ENCODE measurements at regions not wholly inside any gene's neighbourhood (a gene's known extent, or its start where the extent isn't known, plus 50 kb on each side); places are given as distances from the start of the nearest gene placed in this dataset.

DNA sequence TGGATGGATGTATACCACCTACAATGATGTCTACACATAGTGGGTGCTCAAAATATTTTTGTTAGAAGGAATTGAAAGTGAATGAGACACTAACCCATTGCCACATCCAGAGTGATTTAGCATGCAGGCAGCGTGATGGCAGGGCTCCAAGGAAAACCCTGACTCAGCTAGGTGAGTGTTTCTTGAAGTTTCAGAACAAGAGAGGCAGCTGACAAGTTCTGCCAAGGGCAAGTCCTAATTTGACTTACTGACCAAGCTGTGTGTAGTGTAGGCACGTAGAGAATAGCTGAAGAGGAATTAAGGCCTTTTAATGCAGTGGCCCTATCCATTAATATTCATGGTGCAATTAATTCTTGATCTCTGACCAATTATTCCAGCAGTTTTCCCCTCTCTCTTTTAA, 107.8 kb upstream of the ATP10B start:
- peak in 2 of 58 donors; percentile 1 to 16 for DNase-seq

- DNase-seq: no peak
Observed at GRCh38 chr5:160957312-160957861, 105.4 kb upstream of the ATP10B start.

GRCh38 chr5:160956051-160956450, 104.0 kb upstream of the ATP10B start:
- DNase-seq: peak in 7 of 58 donors; percentile 2 to 40 (median 8)

- peak in 6 of 58 donors; percentile 1 to 34 (median 7) for DNase-seq
Observed at GRCh38 chr5:160950311-160950710, 98.3 kb upstream of the ATP10B start.

DNA sequence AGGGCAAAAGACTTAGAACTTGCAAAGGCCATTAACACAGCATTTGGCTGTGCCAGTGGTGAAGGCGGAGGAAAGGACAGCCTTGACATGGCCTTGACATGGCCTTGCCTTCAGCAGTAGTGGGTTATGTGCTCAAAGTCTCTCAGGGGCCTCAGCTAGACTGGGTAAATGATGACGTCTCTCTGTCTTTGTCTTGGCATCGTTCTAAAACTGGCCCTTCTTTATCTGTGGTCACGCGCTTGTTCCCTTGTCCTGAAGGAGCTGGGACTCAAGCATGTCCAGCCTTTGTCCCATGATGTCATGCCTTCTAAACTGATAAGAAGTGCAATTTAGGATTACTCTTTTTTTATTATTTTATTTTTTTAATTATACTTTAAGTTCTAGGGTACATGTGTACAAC, 88.7 kb upstream of the ATP10B start:
- no peak for DNase-seq

GRCh38 chr5:160938532-160938931, 86.5 kb upstream of the ATP10B start:
- no peak for DNase-seq

DNA sequence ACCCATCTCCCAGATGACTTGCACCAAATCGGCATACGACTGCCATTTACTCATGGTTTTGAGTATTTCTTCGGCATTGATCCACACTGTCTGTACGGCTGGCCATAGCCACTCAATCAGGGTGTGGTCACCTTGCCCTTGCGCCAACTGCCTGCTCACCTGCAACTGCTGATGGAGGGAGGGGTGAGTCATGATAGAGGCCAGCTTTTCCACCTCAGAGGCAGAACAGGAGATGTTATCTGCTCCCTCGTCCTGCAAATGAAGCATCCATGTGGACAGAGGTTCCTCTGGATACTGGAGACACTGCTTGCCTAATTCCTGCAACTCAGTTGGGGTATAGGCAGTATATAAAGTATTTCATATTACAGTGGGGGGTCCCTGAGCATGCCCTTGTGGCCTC, 85.6 kb upstream of the ATP10B start:
- no peak for DNase-seq

GRCh38 chr5:160935776-160936175, 83.8 kb upstream of the ATP10B start:
- no peak for DNase-seq

- no peak for DNase-seq
Observed at GRCh38 chr5:160931283-160931682, 79.3 kb upstream of the ATP10B start.

GRCh38 chr5:160930406-160930805, 78.4 kb upstream of the ATP10B start:
- DNase-seq: peak in 2 of 58 donors; percentile 3

DNA sequence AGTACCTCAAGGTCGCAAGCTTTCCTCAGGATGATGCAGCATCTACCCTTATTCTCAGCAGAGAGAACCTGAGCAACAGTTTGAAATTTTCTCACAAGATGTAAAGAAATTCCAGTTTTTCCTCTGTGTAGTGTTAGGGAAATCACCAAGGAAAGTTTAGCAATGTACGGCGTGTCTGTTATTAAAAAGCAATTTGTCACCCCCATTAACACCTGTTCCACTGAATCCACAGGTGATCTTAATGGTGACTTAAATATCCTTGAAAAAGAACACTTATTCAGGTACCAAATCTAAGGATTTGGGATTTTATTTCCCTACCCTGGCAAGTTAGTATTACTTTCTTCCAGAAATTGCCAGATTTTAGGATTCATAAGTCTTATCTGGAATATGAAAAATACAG, 77.9 kb upstream of the ATP10B start:
- DNase-seq: no peak

DNA sequence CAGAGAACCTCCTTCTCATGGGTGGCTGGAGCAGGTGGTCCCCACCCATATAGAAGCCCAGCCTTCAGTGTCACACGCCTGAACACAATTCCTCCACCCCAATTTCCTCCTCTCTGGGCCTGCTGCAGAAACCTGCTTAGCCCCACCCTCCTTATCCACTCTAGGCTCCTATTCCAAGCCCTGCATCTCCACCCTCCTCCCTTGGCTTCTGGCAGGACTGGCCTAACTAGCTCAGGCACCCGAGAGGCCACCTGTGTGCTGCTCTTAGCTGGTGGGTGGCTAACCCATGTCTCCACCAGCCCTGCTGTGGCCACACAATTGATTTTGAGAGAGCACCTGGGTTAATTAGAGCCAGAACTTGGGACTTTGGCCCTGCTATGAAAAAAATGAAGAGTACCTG, 77.3 kb upstream of the ATP10B start:
- DNase-seq: no peak

DNA sequence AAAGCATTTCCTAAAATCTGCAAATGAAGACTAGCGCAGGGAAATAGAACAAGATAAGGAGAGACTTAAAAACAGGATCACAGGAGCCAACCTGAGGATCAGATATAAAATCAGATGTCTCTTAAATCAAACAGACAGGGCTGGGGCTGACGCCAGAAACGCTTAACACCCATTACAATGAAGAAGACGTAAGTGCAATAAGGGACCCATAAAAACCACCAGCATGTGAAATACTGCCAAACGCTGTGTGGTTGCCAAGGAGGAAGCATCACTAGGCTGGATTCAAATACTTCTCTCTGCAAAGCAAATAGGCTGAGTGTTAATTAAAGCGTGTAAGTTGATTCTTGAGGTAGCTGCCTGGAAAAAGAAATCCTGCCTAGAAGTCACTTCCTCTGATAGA, 74.4 kb upstream of the ATP10B start:
- peak in 36 of 58 donors; percentile 3 to 62 (median 22) for DNase-seq

DNA sequence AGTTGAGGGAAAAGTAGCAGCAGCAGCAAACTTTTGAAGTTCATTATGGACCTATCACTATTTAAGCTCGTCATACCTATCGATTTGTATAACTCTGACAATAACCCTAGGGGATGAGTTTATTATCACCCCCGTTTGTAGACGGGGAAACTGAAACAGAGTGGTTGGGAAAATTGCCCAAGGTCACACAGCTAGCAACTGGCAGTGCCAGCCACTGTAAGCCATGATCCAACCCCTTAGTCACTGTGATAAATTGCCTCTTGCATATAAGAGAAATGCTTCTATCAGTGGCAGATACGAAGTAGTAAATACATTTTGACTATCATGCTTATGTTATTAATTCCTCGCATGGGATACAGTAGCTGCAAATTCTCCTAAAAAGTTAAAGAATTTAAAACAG, 73.3 kb upstream of the ATP10B start:
- DNase-seq: no peak

DNA sequence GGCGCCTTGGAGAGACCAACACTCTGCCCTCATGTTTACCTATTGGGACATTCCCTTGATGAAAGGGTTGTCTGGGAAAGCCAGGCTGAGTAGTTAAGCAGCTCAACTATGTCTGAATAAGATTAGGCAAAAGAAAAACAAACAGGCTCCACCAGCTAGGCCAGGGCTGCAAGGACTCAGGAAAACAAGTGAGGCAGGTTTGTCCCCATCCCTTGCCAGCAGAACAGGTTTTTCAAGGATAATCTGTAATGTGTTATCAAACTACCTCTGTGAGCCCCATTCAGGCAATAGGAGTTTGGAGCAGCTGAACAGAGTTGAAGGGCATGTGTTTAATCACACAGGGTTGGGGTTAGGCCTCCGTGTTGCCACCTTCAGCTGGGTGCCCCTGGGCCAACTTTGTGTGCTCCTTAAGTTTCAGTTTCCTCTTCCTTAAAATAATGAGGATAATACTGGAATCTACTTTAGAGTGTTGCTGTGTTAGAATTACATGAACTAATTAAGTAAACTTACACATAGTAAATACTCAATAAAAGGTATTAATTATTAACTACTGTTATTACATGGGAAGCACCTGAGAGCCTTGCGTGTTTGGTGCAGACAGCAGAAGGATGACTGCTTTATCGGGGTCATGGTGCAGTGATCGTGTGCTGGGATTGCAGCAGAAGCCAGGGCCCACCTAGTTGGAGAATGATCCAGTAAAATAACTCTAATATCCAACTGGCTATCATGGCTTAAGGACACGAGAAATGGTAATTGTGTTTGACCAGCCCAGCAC, 72.1 kb upstream of the ATP10B start:
- peak in 1 of 58 donors; percentile 10 for DNase-seq

DNA sequence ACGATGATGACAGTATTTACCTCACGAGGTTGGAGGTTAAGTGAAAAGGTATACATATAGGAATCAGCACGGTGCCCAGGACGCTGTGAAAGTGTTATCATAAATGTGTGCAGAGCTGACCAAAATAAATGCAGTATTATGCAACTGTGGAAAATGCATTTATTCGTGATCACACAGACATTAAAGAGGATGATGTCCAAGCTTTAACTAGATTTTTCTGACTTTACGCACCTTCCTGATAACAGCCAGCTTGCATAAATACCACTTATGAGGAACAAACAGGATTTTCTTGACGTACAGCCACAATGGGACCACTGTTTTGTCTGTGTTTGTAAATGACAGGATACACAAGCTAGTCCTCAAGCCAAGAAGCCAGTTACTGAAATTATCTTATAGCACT, 71.4 kb upstream of the ATP10B start:
- DNase-seq: no peak

DNA sequence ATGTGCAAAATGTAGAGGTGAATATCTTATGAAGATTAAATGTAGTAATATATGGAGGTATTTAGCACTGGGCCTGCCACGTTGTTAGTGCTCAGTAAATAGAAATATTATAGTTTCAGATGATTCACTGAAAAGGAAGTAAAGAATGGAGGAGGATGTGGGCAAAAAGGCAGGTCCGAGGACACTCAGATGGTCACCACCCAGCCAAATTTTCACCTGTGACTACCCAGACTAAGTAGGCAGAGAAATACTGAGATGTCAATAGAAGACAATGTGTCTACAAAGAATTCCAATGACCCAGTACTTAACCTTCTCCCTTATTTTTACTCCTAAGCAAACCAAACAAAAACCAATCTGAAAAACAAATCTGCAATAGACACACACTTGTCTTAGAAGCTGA, 70.3 kb upstream of the ATP10B start:
- no peak for DNase-seq

DNA sequence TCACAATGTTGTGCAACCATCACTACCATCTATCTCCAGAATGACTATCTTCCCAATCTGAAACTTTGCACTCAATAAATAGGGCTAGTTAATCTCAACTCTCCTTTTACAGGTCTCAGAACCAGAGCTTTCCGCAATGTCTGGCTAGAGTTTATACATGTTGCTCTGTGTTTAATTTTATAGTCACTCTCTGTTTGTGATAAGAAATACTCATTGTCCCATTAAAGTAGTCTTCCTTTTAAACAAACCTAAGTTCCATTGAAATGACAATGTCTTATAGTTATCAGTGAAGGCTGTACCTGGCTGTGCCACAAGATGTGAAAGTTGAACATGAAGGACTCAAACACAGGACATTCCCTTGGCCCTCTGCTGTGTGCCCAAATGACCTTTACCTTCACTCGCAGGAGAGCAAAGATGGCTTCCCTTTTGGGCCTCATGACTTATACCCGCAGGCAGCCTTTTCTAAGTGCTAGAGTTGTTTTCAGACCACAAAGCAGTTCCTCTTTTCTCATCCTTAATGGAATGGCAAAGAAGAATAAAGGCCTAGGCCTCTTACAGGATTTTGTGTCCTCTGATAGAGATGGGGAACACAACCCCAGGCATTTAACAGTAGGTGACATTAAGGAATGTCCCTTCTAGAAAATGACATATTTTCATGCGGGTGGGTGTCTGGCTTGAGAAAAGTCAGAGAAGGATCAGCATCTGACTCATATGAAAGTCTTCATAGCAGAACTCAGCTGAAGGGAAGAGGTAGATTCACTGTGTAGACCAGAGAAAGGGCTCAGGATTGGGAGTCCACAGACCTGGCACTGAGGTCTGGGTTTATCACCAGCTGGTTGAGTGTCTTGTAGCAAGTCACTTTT, 69.6 kb upstream of the ATP10B start:
- DNase-seq: no peak

DNA sequence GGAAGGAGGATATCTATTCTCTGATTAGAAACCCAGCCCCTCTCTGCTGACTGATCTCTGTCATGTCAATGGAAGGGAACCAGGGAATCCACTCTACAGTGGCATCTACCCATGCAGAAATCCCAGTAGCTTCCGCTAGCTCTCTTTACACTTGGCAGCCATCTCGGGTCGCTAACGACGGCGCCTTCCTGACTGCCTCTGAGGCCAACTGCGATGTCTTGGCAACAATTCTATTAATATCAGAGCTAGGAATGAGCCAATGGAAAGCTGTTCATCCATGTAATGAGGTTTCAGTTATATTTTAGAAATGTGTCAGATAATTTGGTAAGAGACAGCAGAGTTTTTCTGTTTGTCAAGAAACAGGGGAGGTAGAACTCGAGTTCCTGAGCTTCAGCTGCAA, 67.6 kb upstream of the ATP10B start:
- no peak for DNase-seq

DNA sequence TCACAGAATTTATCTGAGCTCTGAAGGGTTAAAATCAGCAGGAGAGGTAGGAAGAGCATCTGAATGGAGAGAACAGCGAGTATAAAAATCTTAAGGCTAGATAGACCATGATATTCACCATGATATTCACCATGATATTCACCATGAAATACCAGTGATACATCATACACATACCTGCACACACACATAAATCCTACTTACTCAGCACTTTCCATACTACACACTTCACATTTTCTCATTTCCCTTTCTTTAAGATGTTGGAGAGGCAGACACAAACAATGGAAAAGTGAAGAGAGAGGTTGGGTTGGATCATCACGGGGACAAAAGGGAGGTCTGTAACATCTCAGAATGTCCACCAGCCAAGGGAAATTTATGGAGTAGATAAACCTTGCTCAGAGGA, 66.4 kb upstream of the ATP10B start:
- no peak for DNase-seq

DNA sequence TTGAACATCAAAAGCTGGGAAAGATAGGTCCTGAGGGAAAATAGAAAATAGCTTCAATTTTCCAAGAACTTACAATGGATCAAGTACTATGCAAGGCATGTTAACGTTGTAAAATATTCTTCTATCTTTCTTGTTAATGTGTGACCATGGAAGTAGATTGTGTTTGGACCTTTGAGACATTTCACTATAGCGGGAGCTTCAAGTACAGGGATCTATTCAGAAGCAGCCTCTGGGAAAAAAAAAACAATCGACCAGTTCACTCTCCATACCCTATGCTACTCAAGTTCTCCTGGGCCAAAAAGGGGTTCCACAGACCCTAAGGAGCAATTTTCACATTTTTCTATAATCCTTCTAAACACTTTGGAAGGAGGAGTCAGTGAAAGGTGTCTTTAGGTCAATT, 54.1 kb upstream of the ATP10B start:
- DNase-seq: no peak

DNA sequence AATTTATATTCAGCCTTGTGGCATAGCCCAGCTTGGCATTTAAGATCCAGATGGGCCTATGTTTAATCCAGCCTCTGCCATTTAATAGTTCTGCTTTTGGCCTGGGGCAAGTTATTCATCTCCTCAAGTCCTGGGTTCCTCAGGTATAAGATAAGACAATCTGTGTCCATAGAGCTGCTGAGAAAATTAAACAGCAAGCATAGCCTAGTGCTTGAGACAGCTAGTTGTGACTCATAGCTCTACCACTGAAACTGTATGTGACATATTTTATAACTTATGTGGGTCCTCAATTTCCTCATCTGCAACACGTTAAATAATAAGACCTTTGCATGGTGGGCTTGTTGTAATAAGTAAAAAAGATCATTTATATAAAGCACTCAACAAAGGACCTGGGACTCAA, 53.3 kb upstream of the ATP10B start:
- DNase-seq: no peak
